ENCODE measurements at regions not wholly inside any gene's neighbourhood (a gene's known extent, or its start where the extent isn't known, plus 50 kb on each side); places are given as distances from the start of the nearest gene placed in this dataset.
A peak's percentile ranks its signal among the peaks of the same experiment; 100 is the strongest.

DNA sequence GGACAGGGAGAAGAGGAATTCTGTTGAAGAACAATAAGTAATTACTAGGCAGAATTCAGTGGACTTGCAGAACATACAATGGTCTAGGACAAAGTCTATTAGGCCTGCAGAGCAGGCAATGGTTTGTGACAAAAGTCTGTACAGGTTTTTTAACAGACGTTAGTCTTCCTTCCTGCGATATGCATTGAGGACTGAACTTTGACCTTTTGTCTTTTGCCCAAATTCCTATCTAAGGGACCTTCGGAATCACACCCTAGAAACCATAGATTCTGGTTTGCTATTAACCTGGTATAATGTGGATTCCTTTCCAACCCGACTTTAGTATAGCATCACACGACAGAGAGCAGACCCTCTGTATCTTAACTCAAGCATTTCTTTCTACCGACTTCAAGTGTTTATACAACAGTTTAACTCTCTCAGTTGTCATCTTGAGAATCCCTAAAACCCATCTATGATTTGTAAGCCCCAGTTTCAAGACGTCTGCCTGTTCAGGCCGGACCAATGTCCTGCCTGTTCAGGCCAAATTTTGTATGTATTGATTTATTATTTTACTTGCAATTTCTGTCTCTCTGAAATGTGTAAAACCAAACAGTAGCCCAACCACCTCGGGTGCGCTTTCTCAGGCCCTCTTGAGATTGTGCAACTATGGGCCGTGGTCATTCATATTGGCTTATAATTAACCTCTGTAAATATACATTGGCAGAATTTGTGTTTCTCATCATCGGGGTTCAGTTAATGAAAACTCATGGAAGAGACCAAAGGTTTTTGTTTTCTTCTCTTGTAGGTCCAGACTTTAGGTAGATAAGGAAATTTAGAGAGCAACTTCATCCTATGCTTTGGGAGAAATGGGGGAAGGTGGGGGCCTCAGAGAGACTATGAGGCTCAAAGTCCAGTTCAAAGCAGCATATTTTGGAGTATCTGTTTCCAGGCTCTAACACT lies 76.9 kb upstream of the TNFSF18 start (continued):
- TF ChIP-seq, protein P1, sequence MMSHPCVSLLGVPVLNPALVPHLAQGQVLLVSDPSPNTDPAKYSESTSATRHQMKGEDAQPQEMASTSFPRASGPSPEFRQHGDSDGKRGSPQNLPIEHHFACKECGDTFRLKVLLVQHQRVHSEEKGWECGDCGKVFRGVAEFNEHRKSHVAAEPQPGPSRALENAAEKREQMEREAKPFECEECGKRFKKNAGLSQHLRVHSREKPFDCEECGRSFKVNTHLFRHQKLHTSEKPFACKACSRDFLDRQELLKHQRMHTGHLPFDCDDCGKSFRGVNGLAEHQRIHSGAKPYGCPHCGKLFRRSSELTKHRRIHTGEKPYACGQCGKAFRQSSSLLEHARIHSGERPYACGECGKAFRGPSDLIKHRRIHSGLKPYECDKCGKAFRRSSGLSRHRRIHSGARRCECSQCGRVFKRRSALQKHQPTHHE (CRISPR knock-in tag; IDR thresholded peaks at IDR 0.05; ENCODE audit: borderline replicate concordance), result no peak
- TF ChIP-seq NCOA1 (CRISPR knock-in tag; IDR thresholded peaks at IDR 0.05) (no peak), HOXA3 (CRISPR knock-in tag; IDR thresholded peaks at IDR 0.05) (peak; percentile 44; the same call in 1 of the 2 replicates), MIXL1 (CRISPR knock-in tag; IDR thresholded peaks at IDR 0.05) (peak; percentile 91), ZFY (CRISPR knock-in tag; IDR thresholded peaks at IDR 0.05) (peak; percentile 32; the same call in 1 of the 2 replicates), HMGA1 (CRISPR knock-in tag; conservative IDR thresholded peaks at IDR 0.05) (no peak), FOXP1 (IDR thresholded peaks at IDR 0.05) (no peak), FOXP1 (CRISPR knock-in tag; IDR thresholded peaks at IDR 0.05) (peak; percentile 52; the same call in 1 of the 2 replicates), ZNF816 (CRISPR knock-in tag; IDR thresholded peaks at IDR 0.05; ENCODE audit: borderline replicate concordance) (no peak), KAT8 (CRISPR knock-in tag; IDR thresholded peaks at IDR 0.05) (no peak), ETV5 (CRISPR knock-in tag; IDR thresholded peaks at IDR 0.05; ENCODE audit: borderline replicate concordance) (peak; percentile 31; the same call in 1 of the 2 replicates), FOXA1 (IDR thresholded peaks at IDR 0.05) (no peak), FOXA1 (CRISPR knock-in tag; IDR thresholded peaks at IDR 0.05) (peak; percentile 58), SP4 (CRISPR knock-in tag; IDR thresholded peaks at IDR 0.05) (no peak), FOXC1 (CRISPR knock-in tag; IDR thresholded peaks at IDR 0.05; ENCODE audit: borderline replicate concordance) (no peak), ATF1 (CRISPR knock-in tag; IDR thresholded peaks at IDR 0.05) (peak; percentile 40; the same call in 1 of the 2 replicates)
- TF ChIP-seq, protein P2, sequence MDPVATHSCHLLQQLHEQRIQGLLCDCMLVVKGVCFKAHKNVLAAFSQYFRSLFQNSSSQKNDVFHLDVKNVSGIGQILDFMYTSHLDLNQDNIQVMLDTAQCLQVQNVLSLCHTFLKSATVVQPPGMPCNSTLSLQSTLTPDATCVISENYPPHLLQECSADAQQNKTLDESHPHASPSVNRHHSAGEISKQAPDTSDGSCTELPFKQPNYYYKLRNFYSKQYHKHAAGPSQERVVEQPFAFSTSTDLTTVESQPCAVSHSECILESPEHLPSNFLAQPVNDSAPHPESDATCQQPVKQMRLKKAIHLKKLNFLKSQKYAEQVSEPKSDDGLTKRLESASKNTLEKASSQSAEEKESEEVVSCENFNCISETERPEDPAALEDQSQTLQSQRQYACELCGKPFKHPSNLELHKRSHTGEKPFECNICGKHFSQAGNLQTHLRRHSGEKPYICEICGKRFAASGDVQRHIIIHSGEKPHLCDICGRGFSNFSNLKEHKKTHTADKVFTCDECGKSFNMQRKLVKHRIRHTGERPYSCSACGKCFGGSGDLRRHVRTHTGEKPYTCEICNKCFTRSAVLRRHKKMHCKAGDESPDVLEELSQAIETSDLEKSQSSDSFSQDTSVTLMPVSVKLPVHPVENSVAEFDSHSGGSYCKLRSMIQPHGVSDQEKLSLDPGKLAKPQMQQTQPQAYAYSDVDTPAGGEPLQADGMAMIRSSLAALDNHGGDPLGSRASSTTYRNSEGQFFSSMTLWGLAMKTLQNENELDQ (CRISPR knock-in tag; IDR thresholded peaks at IDR 0.05; ENCODE audit: borderline replicate concordance), result no peak
- TF ChIP-seq, protein P3, sequence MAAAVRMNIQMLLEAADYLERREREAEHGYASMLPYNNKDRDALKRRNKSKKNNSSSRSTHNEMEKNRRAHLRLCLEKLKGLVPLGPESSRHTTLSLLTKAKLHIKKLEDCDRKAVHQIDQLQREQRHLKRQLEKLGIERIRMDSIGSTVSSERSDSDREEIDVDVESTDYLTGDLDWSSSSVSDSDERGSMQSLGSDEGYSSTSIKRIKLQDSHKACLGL (CRISPR knock-in tag; IDR thresholded peaks at IDR 0.05), result no peak
- TF ChIP-seq, protein P4, sequence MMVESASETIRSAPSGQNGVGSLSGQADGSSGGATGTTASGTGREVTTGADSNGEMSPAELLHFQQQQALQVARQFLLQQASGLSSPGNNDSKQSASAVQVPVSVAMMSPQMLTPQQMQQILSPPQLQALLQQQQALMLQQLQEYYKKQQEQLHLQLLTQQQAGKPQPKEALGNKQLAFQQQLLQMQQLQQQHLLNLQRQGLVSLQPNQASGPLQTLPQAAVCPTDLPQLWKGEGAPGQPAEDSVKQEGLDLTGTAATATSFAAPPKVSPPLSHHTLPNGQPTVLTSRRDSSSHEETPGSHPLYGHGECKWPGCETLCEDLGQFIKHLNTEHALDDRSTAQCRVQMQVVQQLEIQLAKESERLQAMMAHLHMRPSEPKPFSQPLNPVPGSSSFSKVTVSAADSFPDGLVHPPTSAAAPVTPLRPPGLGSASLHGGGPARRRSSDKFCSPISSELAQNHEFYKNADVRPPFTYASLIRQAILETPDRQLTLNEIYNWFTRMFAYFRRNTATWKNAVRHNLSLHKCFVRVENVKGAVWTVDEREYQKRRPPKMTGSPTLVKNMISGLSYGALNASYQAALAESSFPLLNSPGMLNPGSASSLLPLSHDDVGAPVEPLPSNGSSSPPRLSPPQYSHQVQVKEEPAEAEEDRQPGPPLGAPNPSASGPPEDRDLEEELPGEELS (CRISPR knock-in tag; IDR thresholded peaks at IDR 0.05), result peak; percentile 67; the same call in 1 of the 2 replicates
- TF ChIP-seq, protein P5, sequence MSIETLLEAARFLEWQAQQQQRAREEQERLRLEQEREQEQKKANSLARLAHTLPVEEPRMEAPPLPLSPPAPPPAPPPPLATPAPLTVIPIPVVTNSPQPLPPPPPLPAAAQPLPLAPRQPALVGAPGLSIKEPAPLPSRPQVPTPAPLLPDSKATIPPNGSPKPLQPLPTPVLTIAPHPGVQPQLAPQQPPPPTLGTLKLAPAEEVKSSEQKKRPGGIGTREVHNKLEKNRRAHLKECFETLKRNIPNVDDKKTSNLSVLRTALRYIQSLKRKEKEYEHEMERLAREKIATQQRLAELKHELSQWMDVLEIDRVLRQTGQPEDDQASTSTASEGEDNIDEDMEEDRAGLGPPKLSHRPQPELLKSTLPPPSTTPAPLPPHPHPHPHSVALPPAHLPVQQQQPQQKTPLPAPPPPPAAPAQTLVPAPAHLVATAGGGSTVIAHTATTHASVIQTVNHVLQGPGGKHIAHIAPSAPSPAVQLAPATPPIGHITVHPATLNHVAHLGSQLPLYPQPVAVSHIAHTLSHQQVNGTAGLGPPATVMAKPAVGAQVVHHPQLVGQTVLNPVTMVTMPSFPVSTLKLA (IDR thresholded peaks at IDR 0.05), result no peak
